Liver (tissue), 3 donors: ENCODE measurements at regions not wholly inside any gene's neighbourhood (a gene's known extent, or its start where the extent isn't known, plus 50 kb on each side); places are given as distances from the start of the nearest gene placed in this dataset.

Experiments used
- GABPA ChIP-seq, 2 donors: IDR thresholded peaks in 1 of 2; conservative IDR thresholded peaks in 1 of 2; 2 replicates each; pipeline ENCODE4 v1.6.1; 2016; ENCODE audit warnings: antibody characterized with exemption in 2 of 2, mild to moderate bottlenecking in 1 of 2, moderate library complexity in 1 of 2
- JUND ChIP-seq, 2 donors: IDR thresholded peaks; 2 replicates each; pipeline ENCODE4 v1.6.1; 2016; ENCODE audit warnings: antibody characterized with exemption in 2 of 2
- RXRA ChIP-seq, 2 donors: IDR thresholded peaks; 2 replicates each; pipeline ENCODE4 v1.6.1; 2017 to 2018; ENCODE audit warnings: antibody characterized with exemption in 2 of 2, mild to moderate bottlenecking in 1 of 2
- TF ChIP-seq, protein P1 (sequence below): fragments of 150-350 bp; IDR thresholded peaks from 2 replicates; pipeline ENCODE4 v1.5.1; 2017; ENCODE audit warnings: improper control_type of control experiment, low read depth, low read length; ENCODE audit not compliant: missing input control
- TF ChIP-seq, protein P2 (sequence below): IDR thresholded peaks from 2 replicates; pipeline ENCODE4 v1.6.1; 2016; ENCODE audit warnings: antibody characterized with exemption
- donor health status: healthy.
- donor health status: healthy.

DNA sequence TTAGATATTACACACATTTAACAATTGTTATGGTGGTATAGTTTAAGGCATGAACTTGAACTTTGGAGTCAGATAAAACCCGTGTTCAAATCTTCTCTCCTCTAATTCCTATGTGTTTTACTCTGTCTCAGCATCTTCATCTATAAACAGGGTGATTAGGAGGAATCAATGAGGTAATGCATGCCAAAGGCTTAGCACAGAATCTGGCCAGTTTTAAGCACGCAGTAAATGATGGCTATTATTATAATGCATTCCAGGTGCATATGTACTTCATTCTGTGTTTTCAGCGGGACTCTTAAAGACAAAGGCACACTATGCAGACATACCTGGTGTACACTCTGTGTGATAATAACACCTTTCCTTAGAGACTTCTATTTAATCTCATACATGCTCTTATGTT is 88.0 kb upstream of the FRY start:
- TF ChIP-seq, protein P1, sequence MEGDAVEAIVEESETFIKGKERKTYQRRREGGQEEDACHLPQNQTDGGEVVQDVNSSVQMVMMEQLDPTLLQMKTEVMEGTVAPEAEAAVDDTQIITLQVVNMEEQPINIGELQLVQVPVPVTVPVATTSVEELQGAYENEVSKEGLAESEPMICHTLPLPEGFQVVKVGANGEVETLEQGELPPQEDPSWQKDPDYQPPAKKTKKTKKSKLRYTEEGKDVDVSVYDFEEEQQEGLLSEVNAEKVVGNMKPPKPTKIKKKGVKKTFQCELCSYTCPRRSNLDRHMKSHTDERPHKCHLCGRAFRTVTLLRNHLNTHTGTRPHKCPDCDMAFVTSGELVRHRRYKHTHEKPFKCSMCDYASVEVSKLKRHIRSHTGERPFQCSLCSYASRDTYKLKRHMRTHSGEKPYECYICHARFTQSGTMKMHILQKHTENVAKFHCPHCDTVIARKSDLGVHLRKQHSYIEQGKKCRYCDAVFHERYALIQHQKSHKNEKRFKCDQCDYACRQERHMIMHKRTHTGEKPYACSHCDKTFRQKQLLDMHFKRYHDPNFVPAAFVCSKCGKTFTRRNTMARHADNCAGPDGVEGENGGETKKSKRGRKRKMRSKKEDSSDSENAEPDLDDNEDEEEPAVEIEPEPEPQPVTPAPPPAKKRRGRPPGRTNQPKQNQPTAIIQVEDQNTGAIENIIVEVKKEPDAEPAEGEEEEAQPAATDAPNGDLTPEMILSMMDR, result no peak
- TF ChIP-seq RXRA (IDR thresholded peaks at IDR 0.05) (no peak), GABPA (IDR thresholded peaks at IDR 0.05 in 1 of 2, conservative IDR thresholded peaks at IDR 0.05 in 1 of 2) (no peak), JUND (IDR thresholded peaks at IDR 0.05) (no peak)
- TF ChIP-seq, protein P2, sequence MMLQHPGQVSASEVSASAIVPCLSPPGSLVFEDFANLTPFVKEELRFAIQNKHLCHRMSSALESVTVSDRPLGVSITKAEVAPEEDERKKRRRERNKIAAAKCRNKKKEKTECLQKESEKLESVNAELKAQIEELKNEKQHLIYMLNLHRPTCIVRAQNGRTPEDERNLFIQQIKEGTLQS, result no peak
